ENCODE measurements at regions not wholly inside any gene's neighbourhood (a gene's known extent, or its start where the extent isn't known, plus 50 kb on each side); places are given as distances from the start of the nearest gene placed in this dataset.

DNA sequence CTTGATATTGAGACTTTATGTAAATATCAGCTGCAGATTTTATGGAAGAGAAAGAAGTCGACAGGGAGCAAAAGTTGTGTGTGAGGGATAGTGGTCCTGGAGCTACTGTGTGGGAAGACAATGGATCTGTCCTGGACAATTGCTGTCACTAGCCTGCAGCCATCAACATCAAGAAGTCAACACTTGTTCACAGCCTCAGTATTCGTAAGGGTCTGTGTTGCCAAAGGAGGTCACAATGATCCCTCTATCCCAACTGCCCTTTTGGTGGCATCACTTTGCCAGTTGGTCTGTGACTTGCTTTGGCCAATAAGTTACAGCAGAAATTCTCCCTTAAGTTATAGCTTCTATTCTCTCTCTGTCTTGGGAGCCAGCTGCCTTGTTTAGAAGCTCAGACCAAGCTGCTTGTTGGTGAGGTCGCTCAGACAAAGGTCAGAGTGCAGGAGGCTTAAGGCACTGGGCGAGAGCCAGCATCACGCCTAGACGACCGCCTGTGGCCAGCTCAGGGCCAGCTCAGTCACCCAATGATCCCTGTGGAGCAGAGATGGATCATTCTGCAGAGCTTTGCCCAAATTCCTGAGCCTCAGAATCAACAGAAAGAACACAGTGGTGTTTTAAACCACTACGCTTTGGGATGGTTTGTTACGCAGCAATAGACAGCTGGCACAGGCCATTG lies 134.9 kb downstream of the RHOU start:
- no peak overlapping the region for H2AFZ ChIP-seq
- ATAC-seq (no peak), DNase-seq (ENCODE audit: low spot score) (no peak)
- no peaks in the 10 kb centered on the region; the same call in 1 of the 2 replicates for H3F3A ChIP-seq (replicated peaks; ENCODE audit: low read depth)
- H3K36me3 ChIP-seq (ENCODE audit: insufficient read depth), result no peaks in the 10 kb centered on the region
- no peak overlapping the region for H3K4me3 ChIP-seq
- H3K36me3 Mint-ChIP-seq (ENCODE audit: low read depth), result no peaks in the 10 kb centered on the region
- no peak overlapping the region for H3K4me3 Mint-ChIP-seq
- H3K4me1 Mint-ChIP-seq, result peaks cover 29% of the 10 kb centered on the region
- no peaks in the 10 kb centered on the region for H3K27me3 ChIP-seq (ENCODE audit: insufficient read depth)
- H3K4me1 ChIP-seq (ENCODE audit: insufficient read depth), result peaks cover 7% of the 10 kb centered on the region; the same call in 1 of the 2 replicates
- H3K9me2 ChIP-seq (ENCODE audit: insufficient read depth), result no peaks in the 10 kb centered on the region
- no peak overlapping the region for H3K27ac Mint-ChIP-seq
- H3K79me2 ChIP-seq (replicated peaks; ENCODE audit: insufficient read depth), result no peaks in the 10 kb centered on the region
- no peaks in the 10 kb centered on the region for H3K9me3 Mint-ChIP-seq
- no peak overlapping the region for H3K4me2 ChIP-seq
- no peak overlapping the region for H3K27ac ChIP-seq (ENCODE audit: low read depth)
- no peaks in the 10 kb centered on the region for H4K20me1 ChIP-seq (replicated peaks; ENCODE audit: insufficient read depth)
- no peak for TF ChIP-seq CTCF (conservative IDR thresholded peaks at IDR 0.05; ENCODE audit: low read depth in 2 of 2)
- TF ChIP-seq NANOG (IDR thresholded peaks at IDR 0.05; ENCODE audit: borderline replicate concordance), result no peak
- TF ChIP-seq, protein P1, sequence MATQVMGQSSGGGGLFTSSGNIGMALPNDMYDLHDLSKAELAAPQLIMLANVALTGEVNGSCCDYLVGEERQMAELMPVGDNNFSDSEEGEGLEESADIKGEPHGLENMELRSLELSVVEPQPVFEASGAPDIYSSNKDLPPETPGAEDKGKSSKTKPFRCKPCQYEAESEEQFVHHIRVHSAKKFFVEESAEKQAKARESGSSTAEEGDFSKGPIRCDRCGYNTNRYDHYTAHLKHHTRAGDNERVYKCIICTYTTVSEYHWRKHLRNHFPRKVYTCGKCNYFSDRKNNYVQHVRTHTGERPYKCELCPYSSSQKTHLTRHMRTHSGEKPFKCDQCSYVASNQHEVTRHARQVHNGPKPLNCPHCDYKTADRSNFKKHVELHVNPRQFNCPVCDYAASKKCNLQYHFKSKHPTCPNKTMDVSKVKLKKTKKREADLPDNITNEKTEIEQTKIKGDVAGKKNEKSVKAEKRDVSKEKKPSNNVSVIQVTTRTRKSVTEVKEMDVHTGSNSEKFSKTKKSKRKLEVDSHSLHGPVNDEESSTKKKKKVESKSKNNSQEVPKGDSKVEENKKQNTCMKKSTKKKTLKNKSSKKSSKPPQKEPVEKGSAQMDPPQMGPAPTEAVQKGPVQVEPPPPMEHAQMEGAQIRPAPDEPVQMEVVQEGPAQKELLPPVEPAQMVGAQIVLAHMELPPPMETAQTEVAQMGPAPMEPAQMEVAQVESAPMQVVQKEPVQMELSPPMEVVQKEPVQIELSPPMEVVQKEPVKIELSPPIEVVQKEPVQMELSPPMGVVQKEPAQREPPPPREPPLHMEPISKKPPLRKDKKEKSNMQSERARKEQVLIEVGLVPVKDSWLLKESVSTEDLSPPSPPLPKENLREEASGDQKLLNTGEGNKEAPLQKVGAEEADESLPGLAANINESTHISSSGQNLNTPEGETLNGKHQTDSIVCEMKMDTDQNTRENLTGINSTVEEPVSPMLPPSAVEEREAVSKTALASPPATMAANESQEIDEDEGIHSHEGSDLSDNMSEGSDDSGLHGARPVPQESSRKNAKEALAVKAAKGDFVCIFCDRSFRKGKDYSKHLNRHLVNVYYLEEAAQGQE (IDR thresholded peaks at IDR 0.05; ENCODE audit: unreplicated experiment), result no peak
- TF ChIP-seq EZH2 (IDR thresholded peaks at IDR 0.05; ENCODE audit: low read depth, unreplicated experiment), result no peak
- no peak for TF ChIP-seq CREB1 (CRISPR knock-in tag; IDR thresholded peaks at IDR 0.05; ENCODE audit: low read depth)
- TF ChIP-seq EZH2phosphoT487 (IDR thresholded peaks at IDR 0.05; ENCODE audit: unreplicated experiment), result no peak
- no peak for TF ChIP-seq STAT1 (IDR thresholded peaks at IDR 0.05; ENCODE audit: unreplicated experiment)
- no peak for TF ChIP-seq ETS1 (IDR thresholded peaks at IDR 0.05)
- TF ChIP-seq JUNB (IDR thresholded peaks at IDR 0.05; ENCODE audit: unreplicated experiment), result no peak
- peaks cover 8% of the 10 kb centered on the region for H3K27me3 Mint-ChIP-seq (ENCODE audit: insufficient read depth, low read depth, poor library complexity)

Data from GM23338 (cell line).